Lower lobe of right lung (tissue), 2 donors: ENCODE measurements at regions not wholly inside any gene's neighbourhood (a gene's known extent, or its start where the extent isn't known, plus 50 kb on each side); places are given as distances from the start of the nearest gene placed in this dataset.

Experiments used
- ATAC-seq, 2 donors: fragments of 200-7000 bp; cut with Tn5 transposase; one replicate each; pipeline ENCODE4 v1.9.1; 2020 to 2022; ENCODE audit warnings: mild to moderate bottlenecking in 2 of 2, moderate library complexity in 2 of 2
- DNase-seq: peaks from one replicate; pipeline ENCODE4 v3.0.0-alpha.2; 2020
- H3K27ac ChIP-seq: fragments of 200-600 bp; one replicate; pipeline ENCODE4 v1.8.0; 2022
- H3K27me3 ChIP-seq: fragments of 200-600 bp; one replicate; pipeline ENCODE4 v1.8.0; 2022; ENCODE audit warnings: low read depth
- H3K36me3 ChIP-seq: fragments of 200-600 bp; one replicate; pipeline ENCODE4 v1.8.0; 2022; ENCODE audit warnings: mild to moderate bottlenecking
- H3K4me1 ChIP-seq: fragments of 200-600 bp; one replicate; pipeline ENCODE4 v1.8.0; 2022
- H3K4me3 ChIP-seq: fragments of 200-600 bp; one replicate; pipeline ENCODE4 v1.8.0; 2022; ENCODE audit warnings: mild to moderate bottlenecking
- H3K9me3 ChIP-seq: fragments of 200-600 bp; one replicate; pipeline ENCODE4 v1.8.0; 2022
- intact Hi-C: fragments of 100-400 bp; cut with DNase I; formaldehyde crosslinking; loops from one replicate; pipeline ENCODE4 v1.11.0; 2022
- TF ChIP-seq, protein P1 (sequence below): fragments of 200-600 bp; IDR thresholded peaks from one replicate; pipeline ENCODE4 v1.8.0; 2022; ENCODE audit warnings: antibody characterized with exemption, mild to moderate bottlenecking
- donor health status: DM: no; HTN: yes; CAD: no; lungs with severe emphysema.

DNA sequence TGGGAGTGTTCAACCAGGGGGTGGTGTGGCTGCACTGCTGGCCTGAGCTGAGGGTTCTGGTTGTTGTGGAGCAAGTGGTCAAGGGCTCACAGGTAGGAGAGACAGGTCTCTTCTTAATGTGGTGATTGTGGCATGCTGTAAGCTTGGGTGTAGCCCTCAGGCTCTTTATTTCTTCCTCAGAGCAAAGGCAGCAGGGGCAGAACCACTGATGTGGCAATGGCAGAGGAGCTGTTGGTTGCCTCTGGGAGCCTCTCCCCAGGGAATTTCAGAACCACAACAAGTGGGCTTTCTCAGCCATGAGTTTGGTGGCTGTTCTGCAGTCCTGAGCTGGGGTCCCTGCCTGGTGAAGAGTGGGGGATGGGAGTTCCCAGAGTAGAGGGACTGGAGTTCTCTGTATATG lies 1017.2 kb downstream of the SH3BGRL start:
- intact Hi-C loops: no loop called here
- H3K4me3 ChIP-seq: no peak overlapping the region
- no peak overlapping the region for H3K27ac ChIP-seq
- TF ChIP-seq, protein P1, sequence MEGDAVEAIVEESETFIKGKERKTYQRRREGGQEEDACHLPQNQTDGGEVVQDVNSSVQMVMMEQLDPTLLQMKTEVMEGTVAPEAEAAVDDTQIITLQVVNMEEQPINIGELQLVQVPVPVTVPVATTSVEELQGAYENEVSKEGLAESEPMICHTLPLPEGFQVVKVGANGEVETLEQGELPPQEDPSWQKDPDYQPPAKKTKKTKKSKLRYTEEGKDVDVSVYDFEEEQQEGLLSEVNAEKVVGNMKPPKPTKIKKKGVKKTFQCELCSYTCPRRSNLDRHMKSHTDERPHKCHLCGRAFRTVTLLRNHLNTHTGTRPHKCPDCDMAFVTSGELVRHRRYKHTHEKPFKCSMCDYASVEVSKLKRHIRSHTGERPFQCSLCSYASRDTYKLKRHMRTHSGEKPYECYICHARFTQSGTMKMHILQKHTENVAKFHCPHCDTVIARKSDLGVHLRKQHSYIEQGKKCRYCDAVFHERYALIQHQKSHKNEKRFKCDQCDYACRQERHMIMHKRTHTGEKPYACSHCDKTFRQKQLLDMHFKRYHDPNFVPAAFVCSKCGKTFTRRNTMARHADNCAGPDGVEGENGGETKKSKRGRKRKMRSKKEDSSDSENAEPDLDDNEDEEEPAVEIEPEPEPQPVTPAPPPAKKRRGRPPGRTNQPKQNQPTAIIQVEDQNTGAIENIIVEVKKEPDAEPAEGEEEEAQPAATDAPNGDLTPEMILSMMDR: no peak
- ATAC-seq (no peak), DNase-seq (no peak)
- H3K4me1 ChIP-seq: no peaks in the 10 kb centered on the region
- H3K36me3 ChIP-seq: no peaks in the 10 kb centered on the region
- H3K9me3 ChIP-seq: no peaks in the 10 kb centered on the region
- H3K27me3 ChIP-seq: no peaks in the 10 kb centered on the region

DNA sequence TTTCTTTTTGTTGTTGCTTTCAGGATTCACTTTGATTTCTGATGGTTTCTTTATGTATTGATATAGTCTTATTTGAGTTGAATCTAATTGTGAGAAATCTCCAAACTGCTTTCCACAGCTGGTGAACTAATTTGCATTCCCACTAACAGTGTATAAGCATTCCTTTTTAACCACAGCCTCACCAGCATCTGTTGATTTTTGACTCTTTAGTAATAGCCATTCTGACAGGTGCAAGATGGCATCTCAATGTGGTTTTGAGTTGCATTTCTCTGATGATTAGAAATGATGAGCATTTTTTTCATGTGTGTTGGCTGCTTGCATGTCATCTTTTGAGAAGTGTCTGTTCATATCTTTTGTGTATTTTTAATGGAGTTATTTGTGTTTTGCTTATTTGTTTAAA lies 1023.1 kb downstream of the SH3BGRL start:
- TF ChIP-seq, protein P1: no peak
- no peak for DNase-seq
- no peak for ATAC-seq
- H3K9me3 ChIP-seq: no peaks in the 10 kb centered on the region
- H3K4me1 ChIP-seq: no peaks in the 10 kb centered on the region
- H3K27me3 ChIP-seq: no peaks in the 10 kb centered on the region
- no peak overlapping the region for H3K4me3 ChIP-seq
- H3K36me3 ChIP-seq: no peaks in the 10 kb centered on the region
- H3K27ac ChIP-seq: no peak overlapping the region
- intact Hi-C loops: no loop called here

DNA sequence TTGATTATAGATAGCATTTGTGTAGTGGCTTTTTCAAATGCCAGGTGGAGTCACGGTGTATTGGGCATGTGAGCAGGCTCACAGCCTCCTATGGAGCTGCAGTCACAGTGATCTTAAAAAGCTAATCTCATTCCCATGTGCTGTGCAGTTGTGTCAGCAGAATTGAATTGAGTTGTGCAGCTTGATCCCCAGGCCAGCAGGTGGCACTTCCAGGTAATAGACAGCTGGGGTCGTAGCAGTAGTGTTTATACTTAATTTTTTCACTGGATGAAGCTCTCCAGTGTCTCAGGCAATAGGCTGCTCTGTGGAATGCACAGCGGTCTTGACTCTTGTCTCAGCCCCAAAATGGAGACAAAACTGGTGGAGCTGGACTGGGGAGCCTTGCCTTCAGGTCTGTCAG lies 1028.1 kb downstream of the SH3BGRL start:
- intact Hi-C loops: no loop called here
- no peaks in the 10 kb centered on the region for H3K27me3 ChIP-seq
- H3K4me3 ChIP-seq: no peak overlapping the region
- H3K36me3 ChIP-seq: no peaks in the 10 kb centered on the region
- H3K9me3 ChIP-seq: no peaks in the 10 kb centered on the region
- TF ChIP-seq, protein P1: no peak
- ATAC-seq (no peak), DNase-seq (no peak)
- no peaks in the 10 kb centered on the region for H3K4me1 ChIP-seq
- H3K27ac ChIP-seq: no peak overlapping the region

DNA sequence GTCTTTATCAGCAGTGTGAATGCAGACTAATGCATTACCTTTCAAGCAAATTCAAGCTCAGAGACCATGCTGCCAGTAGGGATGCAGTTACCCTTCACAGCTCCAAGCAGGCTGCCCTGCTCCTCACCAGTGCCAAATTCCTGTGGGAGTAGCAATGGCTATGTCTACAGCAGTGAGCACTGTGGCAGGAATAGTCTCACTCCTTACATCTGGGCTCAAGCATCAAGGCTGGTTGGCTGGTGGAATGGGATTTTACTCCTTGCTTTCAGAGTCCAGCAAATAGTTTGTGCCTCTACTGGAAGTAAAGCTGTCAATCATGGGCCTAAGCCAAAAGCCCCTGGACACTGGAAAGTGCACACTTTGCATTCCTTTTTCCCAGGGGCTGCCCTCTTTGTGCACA lies 1030.8 kb downstream of the SH3BGRL start:
- Histone ChIP-seq H3K4me1 (no peaks in the 10 kb centered on the region), H3K9me3 (peaks cover 8% of the 10 kb centered on the region), H3K4me3 (no peak overlapping the region), H3K27me3 (no peaks in the 10 kb centered on the region), H3K36me3 (no peaks in the 10 kb centered on the region), H3K27ac (no peak overlapping the region)
- intact Hi-C loops: no loop called here
- TF ChIP-seq, protein P1: no peak
- DNase-seq (no peak), ATAC-seq (no peak)

DNA sequence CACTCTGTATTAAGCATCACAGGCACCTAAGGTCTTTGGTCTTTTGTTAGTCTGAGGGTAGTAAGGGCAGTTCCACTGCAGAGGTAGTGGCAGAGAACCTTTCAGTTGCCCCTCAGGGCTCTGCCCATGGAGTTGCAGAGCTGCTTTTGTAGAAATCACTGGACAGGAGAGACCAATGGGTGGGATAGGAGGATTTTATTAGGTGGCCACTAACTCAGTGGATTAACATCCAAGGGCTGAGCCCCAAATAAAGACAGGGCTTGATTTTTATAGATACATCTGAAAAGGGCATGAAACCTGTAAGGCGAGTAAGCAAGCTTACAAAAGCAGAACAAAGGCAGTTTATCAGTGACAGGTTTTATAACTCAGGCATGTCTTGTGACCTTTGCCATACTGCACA lies 1035.4 kb downstream of the SH3BGRL start:
- H3K27ac ChIP-seq: no peak overlapping the region
- DNase-seq: no peak
- no peaks in the 10 kb centered on the region for H3K27me3 ChIP-seq
- no peak for ATAC-seq
- intact Hi-C loops: no loop called here
- no peak overlapping the region for H3K4me3 ChIP-seq
- H3K36me3 ChIP-seq: no peaks in the 10 kb centered on the region
- H3K4me1 ChIP-seq: no peaks in the 10 kb centered on the region
- H3K9me3 ChIP-seq: peaks cover 8% of the 10 kb centered on the region
- TF ChIP-seq, protein P1: no peak
